WERI-Rb-1 (cell line): ENCODE measurements at regions not wholly inside any gene's neighbourhood (a gene's known extent, or its start where the extent isn't known, plus 50 kb on each side); places are given as distances from the start of the nearest gene placed in this dataset.

Experiments
- DNase-seq: peaks from one replicate; pipeline ENCODE4 v3.0.0-alpha.2; 2020
- H3K27ac ChIP-seq: fragments of 250-450 bp; sonication (Bioruptor Pico); 2 replicates; pipeline ENCODE4 v1.5.1; 2020; ENCODE audit warnings: mild to moderate bottlenecking, moderate library complexity
- H3K27me3 ChIP-seq: fragments of 250-450 bp; sonication (Bioruptor Pico); 2 replicates; pipeline ENCODE4 v1.5.1; 2021; ENCODE audit warnings: mild to moderate bottlenecking, low read depth, moderate library complexity; ENCODE audit not compliant: insufficient read depth, severe bottlenecking
- H3K36me3 ChIP-seq: fragments of 250-450 bp; sonication (Bioruptor Pico); 2 replicates; pipeline ENCODE4 v1.5.1; 2020; ENCODE audit warnings: mild to moderate bottlenecking, moderate library complexity
- H3K4me3 ChIP-seq: 2 replicates; pipeline ENCODE4 v1.5.1; 2011; ENCODE audit warnings: low read depth, mild to moderate bottlenecking, control low read depth, low read length
- H3K9me3 ChIP-seq: fragments of 250-450 bp; sonication (Bioruptor Pico); 2 replicates; pipeline ENCODE4 v1.5.1; 2021; ENCODE audit warnings: mild to moderate bottlenecking, moderate library complexity; ENCODE audit not compliant: severe bottlenecking
- TF ChIP-seq, protein P1 (sequence below): IDR thresholded peaks from 2 replicates; pipeline ENCODE4 v1.5.1; 2011; ENCODE audit warnings: low read depth, mild to moderate bottlenecking, control low read depth, inconsistent platforms, low read length

DNA sequence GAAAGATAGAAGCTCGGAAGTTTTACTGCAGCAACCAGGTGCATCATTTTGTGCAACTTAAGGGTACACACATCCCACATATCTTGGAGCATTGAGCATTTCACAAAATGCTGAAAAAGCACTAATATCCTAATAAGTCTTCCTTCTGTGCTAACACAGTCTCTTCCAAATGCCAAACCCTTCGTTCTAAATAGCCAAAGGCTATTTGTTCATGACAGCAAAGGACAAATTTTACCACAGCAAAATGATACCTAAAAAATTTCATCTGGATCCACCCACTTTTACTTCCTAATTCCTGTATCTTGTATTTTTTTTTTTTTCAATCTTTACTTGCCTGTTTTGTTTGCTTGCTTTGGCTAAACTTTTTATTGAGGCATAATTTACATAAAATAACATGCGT, 435.0 kb downstream of the RND3 start:
- no peak for DNase-seq

DNA sequence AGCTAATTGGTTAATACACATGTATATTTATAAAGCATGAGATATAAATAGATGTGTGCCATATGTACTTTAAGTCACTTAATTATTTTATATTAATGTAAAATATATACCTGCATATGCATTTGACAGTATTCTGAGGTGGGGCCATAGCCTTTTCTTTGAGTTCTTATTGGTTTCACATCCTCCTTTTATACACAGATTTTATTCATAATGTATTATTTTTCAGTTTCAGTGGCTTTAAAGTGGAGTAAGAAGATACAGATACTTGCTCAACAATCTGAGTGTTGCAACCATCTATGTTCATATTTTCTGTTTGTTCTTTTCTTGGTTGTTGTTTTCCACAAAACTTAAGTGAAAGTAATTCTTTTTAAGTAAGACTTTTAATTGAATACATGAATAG, 436.5 kb downstream of the RND3 start:
- DNase-seq: no peak
- Histone ChIP-seq H3K36me3 (no peaks in the 10 kb centered on the region), H3K9me3 (no peaks in the 10 kb centered on the region), H3K27me3 (no peaks in the 10 kb centered on the region), H3K27ac (no peak overlapping the region), H3K4me3 (no peak overlapping the region)
- TF ChIP-seq, protein P1, sequence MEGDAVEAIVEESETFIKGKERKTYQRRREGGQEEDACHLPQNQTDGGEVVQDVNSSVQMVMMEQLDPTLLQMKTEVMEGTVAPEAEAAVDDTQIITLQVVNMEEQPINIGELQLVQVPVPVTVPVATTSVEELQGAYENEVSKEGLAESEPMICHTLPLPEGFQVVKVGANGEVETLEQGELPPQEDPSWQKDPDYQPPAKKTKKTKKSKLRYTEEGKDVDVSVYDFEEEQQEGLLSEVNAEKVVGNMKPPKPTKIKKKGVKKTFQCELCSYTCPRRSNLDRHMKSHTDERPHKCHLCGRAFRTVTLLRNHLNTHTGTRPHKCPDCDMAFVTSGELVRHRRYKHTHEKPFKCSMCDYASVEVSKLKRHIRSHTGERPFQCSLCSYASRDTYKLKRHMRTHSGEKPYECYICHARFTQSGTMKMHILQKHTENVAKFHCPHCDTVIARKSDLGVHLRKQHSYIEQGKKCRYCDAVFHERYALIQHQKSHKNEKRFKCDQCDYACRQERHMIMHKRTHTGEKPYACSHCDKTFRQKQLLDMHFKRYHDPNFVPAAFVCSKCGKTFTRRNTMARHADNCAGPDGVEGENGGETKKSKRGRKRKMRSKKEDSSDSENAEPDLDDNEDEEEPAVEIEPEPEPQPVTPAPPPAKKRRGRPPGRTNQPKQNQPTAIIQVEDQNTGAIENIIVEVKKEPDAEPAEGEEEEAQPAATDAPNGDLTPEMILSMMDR: no peak

More for the DNA sequence above, 435.0 kb downstream of the RND3 start:
- Histone ChIP-seq H3K36me3 (no peaks in the 10 kb centered on the region), H3K4me3 (no peak overlapping the region), H3K27me3 (no peaks in the 10 kb centered on the region), H3K9me3 (no peaks in the 10 kb centered on the region), H3K27ac (no peak overlapping the region)
- TF ChIP-seq, protein P1: no peak

DNA sequence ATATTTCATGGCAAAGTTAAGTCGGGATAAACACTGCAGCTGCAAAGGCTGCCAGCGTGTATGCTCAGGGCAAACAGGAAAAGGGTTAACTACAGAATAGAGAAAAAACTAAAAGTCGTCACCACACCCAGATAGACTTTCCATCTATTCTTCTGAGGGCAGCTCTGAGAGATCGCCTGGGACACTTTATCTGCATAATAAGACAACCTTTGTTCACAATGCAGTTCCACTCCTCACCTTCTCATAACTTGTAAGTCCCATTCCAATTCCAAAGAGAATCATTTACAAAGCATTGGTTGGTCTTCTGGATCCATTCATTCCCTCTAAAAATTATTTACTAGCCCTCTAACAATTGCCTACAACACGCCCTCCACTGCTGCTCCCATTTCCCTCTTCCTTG, 437.4 kb downstream of the RND3 start:
- no peak for DNase-seq
- no peaks in the 10 kb centered on the region for H3K9me3 ChIP-seq
- H3K36me3 ChIP-seq: no peaks in the 10 kb centered on the region
- TF ChIP-seq, protein P1: no peak
- no peak overlapping the region for H3K4me3 ChIP-seq
- H3K27me3 ChIP-seq: no peaks in the 10 kb centered on the region
- H3K27ac ChIP-seq: no peak overlapping the region

DNA sequence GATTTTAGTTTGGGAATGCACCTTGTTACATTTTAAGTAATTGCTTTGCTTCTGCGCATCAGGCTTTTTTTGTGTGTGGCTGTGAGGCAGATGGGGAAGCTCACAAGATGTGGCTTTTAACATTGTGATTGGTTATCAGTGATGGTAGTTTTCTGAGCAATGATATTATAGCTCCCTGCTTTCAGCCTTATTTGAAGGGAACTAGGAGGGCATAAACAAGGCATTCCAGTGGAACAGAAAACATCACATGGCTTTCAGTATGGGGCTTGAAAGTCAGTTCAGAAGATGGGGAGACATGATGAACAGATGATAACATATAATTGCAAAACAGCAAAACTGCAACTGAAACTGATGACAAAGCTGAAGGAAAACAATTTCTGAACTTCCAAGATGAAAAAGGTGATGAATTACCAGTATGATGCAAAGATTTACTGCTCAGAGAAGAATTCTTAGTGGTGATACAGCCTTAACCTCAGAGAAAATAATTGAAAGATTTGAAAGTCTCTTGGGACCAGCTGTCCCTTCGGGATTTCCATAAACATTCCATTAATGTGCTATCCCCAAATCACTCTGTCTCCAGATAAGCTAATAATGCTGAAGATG, 439.7 kb downstream of the RND3 start:
- H3K36me3 ChIP-seq: no peaks in the 10 kb centered on the region
- H3K27me3 ChIP-seq: no peaks in the 10 kb centered on the region
- TF ChIP-seq, protein P1: no peak
- H3K27ac ChIP-seq: no peak overlapping the region
- H3K4me3 ChIP-seq: no peak overlapping the region
- DNase-seq: no peak
- no peaks in the 10 kb centered on the region for H3K9me3 ChIP-seq

DNA sequence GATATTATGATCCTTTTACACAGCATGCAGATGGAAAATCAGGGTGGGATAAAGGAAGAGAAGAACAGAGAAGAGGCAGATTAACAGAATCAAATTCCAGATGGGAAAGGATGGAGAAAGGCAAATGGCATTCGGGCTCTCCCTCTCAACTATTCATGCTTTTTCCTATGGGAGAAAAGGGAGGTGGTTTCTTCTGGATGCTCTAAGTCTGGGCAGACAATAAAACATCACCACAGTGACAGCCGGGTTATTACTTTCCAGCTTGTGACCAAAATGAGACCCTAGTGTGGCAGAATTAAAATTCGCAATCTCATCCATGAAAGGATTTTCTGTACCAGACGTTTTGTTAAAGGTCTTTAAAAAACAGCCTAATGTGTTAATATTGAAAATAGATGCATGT, 440.7 kb downstream of the RND3 start:
- no peak for DNase-seq
- Histone ChIP-seq H3K4me3 (no peak overlapping the region), H3K27ac (no peak overlapping the region), H3K9me3 (no peaks in the 10 kb centered on the region), H3K36me3 (no peaks in the 10 kb centered on the region), H3K27me3 (no peaks in the 10 kb centered on the region)
- TF ChIP-seq, protein P1: no peak

DNA sequence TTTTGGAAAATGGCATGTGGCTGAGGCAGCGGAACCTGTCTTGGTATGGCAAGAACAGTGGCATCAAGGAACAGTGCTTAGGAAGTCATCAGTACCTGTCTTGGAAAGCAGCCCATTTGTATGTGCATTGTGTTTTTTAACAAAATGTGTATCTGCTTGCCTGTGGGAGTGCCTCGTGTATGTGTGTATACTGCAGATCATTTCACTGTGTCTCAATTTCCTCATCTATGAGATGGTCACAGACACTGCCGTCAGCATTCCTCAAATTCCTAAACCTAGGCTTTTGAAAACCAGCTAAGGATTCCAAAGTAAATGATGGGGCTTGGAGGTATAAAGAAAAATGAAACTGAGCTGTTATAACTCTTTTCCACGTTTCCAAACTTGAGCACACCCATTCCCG, 441.3 kb downstream of the RND3 start:
- no peaks in the 10 kb centered on the region for H3K9me3 ChIP-seq
- no peak for DNase-seq
- no peak overlapping the region for H3K4me3 ChIP-seq
- no peak overlapping the region for H3K27ac ChIP-seq
- H3K27me3 ChIP-seq: no peaks in the 10 kb centered on the region
- no peaks in the 10 kb centered on the region for H3K36me3 ChIP-seq
- TF ChIP-seq, protein P1: no peak
